Transverse colon (tissue), 4 donors: ENCODE measurements at regions not wholly inside any gene's neighbourhood (a gene's known extent, or its start where the extent isn't known, plus 50 kb on each side); places are given as distances from the start of the nearest gene placed in this dataset.

Experiments
- DNase-seq: peaks from one replicate; pipeline ENCODE4 v3.0.0-alpha.2; 2019
- H3K27ac ChIP-seq, 4 donors: fragments of 200-600 bp; sonication (generic); 2 replicates each; pipeline ENCODE4 v1.5.1; 2016 to 2018; ENCODE audit warnings: inconsistent platforms in 4 of 4
- H3K27me3 ChIP-seq: fragments of 200-600 bp; sonication (generic); 2 replicates; pipeline ENCODE4 v1.5.1; 2017; ENCODE audit warnings: inconsistent platforms
- H3K36me3 ChIP-seq, 4 donors: fragments of 200-600 bp; sonication (generic); 2 replicates each; pipeline ENCODE4 v1.5.1; 2017 to 2019; ENCODE audit warnings: inconsistent platforms in 4 of 4
- H3K4me1 ChIP-seq, 4 donors: fragments of 200-600 bp; sonication (generic); 2 replicates each; pipeline ENCODE4 v1.5.1; 2017 to 2020; ENCODE audit warnings: inconsistent platforms in 4 of 4
- H3K4me3 ChIP-seq, 4 donors: fragments of 200-600 bp; sonication (generic); 1 replicate in 1 of 4; 2 replicates in 3 of 4; pipeline versions ENCODE4 v1.5.1 to v1.6.1; 2017 to 2019; ENCODE audit warnings: inconsistent platforms in 4 of 4
- H3K9me3 ChIP-seq, 2 donors: fragments of 200-600 bp; sonication (generic); 2 replicates each; pipeline ENCODE4 v1.5.1; 2017 to 2019; ENCODE audit warnings: inconsistent platforms in 2 of 2
- EP300 ChIP-seq: sonication (generic); formaldehyde crosslinking; IDR thresholded peaks from one replicate; pipeline ENCODE4 v1.6.1; 2017; ENCODE audit warnings: antibody characterized with exemption, low read depth
- POLR2A ChIP-seq: fragments of 450-650 bp; IDR thresholded peaks from one replicate; pipeline ENCODE4 v1.6.1; 2016; ENCODE audit warnings: antibody characterized with exemption, mild to moderate bottlenecking, moderate library complexity
- POLR2AphosphoS5 ChIP-seq, 3 donors: sonication (generic); formaldehyde crosslinking; IDR thresholded peaks; one replicate each; pipeline ENCODE4 v1.6.1; 2016; ENCODE audit warnings: antibody characterized with exemption in 3 of 3
- WGBS, 2 donors: methylation state at CpG; one replicate each; pipeline ENCODE4 v1.1.5; 2018; ENCODE audit warnings: low coverage in 1 of 2; 5-methylcytosine and 5-hydroxymethylcytosine counted together
- in situ Hi-C, 4 donors: fragments of 200-750 bp; cut with MboI; loops; one replicate each; pipeline versions ENCODE4 v1.15.0 to v1.15.1; 2017; ENCODE audit warnings: low sequenced_read_pairs in 3 of 4, low pct_ligation_motif_present in 1 of 4, low pct_unique_long_range_greater_than_20kb in 1 of 4
- intact Hi-C: fragments of 100-400 bp; cut with DNase I; formaldehyde crosslinking; loops from one replicate; pipeline ENCODE4 v1.15.1; 2023; ENCODE audit warnings: low total_unique reads
- TF ChIP-seq, protein P1 (sequence below), 5 experiments: fragments of 200-600 bp in 3 of 5; fragments of 450-650 bp in 2 of 5; sonication (generic) in 3 of 5; IDR thresholded peaks; 1 replicate in 2 of 5; 2 replicates in 3 of 5; pipeline ENCODE4 v1.5.1; 2016 to 2017; ENCODE audit warnings: antibody characterized with exemption in 5 of 5, inconsistent platforms in 3 of 5, mild to moderate bottlenecking in 2 of 5, moderate library complexity in 1 of 5

DNA sequence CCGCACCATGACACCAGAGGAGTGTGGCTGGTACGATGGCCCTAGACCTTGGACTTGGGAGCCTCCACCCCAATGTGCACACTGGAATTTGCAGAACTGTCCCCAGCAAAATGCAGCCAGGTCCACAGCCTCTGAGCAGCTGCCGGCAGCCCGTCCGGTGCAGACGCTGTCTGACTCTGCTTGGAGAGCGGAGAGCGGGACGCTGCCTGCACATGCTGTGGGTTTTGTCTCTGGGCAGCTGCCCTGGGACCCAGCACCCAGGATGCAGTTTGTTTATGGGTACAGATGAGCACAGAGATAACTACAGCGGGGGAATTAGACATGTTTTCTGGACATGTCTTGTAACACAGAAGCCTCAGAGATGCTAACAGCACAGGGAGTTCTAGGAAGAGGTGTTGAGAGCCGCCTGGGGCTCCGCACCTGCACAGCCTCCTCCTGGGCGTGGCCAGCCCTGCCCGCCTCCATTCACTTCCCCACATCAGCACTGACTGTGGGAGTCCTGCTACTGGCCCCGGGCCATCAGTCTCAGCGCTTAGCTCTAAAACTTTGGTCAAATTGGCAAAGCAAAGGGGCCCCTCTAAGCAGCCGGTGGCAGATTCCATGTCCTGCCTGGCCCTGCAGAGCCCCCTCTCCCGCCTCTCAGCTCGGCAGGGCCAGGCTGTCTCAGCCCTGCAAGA lies 159.6 kb downstream of the IRX2 start:
- no peak overlapping the region for H3K4me3 ChIP-seq
- H3K9me3 ChIP-seq, result no peaks in the 10 kb centered on the region
- intact Hi-C loops (no loop called here), in situ Hi-C loops (no loop called here)
- H3K27ac ChIP-seq, result no peak overlapping the region
- H3K36me3 ChIP-seq, result no peaks in the 10 kb centered on the region
- TF ChIP-seq POLR2AphosphoS5 (IDR thresholded peaks at IDR 0.05) (no peak), EP300 (no peak), POLR2A (no peak)
- TF ChIP-seq, protein P1, sequence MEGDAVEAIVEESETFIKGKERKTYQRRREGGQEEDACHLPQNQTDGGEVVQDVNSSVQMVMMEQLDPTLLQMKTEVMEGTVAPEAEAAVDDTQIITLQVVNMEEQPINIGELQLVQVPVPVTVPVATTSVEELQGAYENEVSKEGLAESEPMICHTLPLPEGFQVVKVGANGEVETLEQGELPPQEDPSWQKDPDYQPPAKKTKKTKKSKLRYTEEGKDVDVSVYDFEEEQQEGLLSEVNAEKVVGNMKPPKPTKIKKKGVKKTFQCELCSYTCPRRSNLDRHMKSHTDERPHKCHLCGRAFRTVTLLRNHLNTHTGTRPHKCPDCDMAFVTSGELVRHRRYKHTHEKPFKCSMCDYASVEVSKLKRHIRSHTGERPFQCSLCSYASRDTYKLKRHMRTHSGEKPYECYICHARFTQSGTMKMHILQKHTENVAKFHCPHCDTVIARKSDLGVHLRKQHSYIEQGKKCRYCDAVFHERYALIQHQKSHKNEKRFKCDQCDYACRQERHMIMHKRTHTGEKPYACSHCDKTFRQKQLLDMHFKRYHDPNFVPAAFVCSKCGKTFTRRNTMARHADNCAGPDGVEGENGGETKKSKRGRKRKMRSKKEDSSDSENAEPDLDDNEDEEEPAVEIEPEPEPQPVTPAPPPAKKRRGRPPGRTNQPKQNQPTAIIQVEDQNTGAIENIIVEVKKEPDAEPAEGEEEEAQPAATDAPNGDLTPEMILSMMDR (IDR thresholded peaks at IDR 0.05), result no peak
- no peaks in the 10 kb centered on the region for H3K4me1 ChIP-seq
- no peak for DNase-seq
- no peaks in the 10 kb centered on the region for H3K27me3 ChIP-seq
- WGBS, 2 donors, result 74% methylated on average over 17 of the region's 19 CpGs; no CpG with 5 or more reads in 1 of the 2 donors

DNA sequence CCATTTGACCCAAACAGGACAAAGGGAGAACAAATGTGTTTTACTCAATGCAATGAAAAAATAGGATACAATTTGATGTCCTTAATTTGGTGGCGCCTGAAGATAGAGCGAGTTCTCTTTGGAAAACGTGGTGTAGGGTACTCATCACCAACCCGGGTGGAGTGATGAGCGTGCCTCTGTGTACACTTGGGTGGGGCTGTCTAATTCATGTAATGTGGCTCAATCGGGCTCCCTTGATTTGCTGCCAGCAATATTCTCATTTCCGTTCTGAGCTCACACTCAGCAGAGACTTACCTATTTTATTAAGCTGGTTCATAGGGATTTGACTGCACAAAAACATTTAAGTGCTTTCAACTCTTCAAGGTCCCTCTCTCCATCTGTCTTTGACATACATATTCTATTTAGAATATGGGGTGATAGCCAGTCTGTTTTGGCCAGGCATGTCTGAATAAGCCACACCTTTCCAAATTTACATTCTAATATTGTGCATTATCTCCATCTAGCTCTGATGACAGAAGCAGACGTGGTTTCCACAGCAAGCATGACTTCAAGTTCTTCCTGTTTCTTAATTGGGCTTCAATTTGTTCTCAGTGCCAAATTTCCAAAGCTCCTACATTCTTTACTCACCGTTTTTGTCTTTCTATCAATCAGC lies 162.5 kb downstream of the IRX2 start:
- in situ Hi-C loops, result no loop called here
- intact Hi-C loops, result no loop called here
- H3K4me1 ChIP-seq, result no peaks in the 10 kb centered on the region
- no peaks in the 10 kb centered on the region for H3K9me3 ChIP-seq
- no peak for DNase-seq
- no peaks in the 10 kb centered on the region for H3K27me3 ChIP-seq
- H3K27ac ChIP-seq, result no peak overlapping the region
- 60 to 71% methylated on average over 4 to 9 of the region's 9 CpGs for WGBS, 2 donors
- TF ChIP-seq EP300 (no peak), POLR2A (no peak)
- TF ChIP-seq, protein P1 (IDR thresholded peaks at IDR 0.05), result no peak
- no peak overlapping the region for H3K4me3 ChIP-seq
- H3K36me3 ChIP-seq, result no peaks in the 10 kb centered on the region

DNA sequence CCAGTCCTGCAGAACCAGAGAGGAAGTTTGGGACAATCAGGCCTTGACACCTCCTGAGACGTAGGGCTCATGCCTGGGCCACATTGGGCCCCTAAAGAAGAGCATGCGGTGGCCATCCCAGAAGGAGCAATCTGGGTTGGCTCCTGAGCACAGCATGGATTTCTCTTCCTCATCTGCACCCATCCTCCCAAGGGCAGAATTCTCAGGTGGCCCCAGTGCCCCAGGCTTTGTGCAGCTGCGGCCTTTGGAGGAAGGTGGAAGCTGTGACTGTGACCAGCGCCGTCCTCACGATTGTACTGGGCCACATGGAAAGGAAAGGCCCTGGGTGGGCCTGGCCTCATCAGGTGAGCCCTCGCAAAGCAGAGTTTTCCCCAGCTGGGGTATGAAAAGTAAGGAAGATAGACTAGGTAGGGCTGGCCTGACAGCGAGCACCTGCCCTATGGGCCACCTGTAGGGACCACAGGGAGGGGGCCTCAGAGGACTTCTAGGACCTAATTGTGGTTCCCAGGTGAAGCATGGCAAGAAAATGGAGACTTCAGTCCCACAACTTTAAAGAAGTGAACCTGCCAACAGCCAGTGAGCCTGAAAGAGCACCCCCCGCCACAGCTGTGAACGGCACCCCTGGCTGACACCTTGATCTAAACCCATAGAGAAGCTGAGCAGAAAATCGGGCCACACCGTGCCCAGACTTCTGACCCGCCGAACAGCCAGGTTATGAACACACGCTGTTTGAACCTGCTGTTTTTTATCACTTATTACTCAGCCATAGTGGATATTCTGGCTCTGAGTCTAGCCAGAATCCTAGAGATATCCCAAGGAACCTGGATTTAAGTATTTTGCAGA lies 164.1 kb downstream of the IRX2 start:
- DNase-seq, result no peak
- WGBS, 2 donors, result 88% methylated on average over 15 of the region's 15 CpGs; no CpG with 5 or more reads in 1 of the 2 donors
- Histone ChIP-seq H3K36me3 (no peaks in the 10 kb centered on the region), H3K4me1 (no peaks in the 10 kb centered on the region), H3K27me3 (no peaks in the 10 kb centered on the region), H3K9me3 (no peaks in the 10 kb centered on the region), H3K4me3 (no peak overlapping the region), H3K27ac (no peak overlapping the region)
- in situ Hi-C loops, result no loop called here
- TF ChIP-seq EP300 (no peak), POLR2A (no peak), POLR2AphosphoS5 (IDR thresholded peaks at IDR 0.05) (no peak)
- TF ChIP-seq, protein P1 (IDR thresholded peaks at IDR 0.05), result no peak
- intact Hi-C loops, result no loop called here

DNA sequence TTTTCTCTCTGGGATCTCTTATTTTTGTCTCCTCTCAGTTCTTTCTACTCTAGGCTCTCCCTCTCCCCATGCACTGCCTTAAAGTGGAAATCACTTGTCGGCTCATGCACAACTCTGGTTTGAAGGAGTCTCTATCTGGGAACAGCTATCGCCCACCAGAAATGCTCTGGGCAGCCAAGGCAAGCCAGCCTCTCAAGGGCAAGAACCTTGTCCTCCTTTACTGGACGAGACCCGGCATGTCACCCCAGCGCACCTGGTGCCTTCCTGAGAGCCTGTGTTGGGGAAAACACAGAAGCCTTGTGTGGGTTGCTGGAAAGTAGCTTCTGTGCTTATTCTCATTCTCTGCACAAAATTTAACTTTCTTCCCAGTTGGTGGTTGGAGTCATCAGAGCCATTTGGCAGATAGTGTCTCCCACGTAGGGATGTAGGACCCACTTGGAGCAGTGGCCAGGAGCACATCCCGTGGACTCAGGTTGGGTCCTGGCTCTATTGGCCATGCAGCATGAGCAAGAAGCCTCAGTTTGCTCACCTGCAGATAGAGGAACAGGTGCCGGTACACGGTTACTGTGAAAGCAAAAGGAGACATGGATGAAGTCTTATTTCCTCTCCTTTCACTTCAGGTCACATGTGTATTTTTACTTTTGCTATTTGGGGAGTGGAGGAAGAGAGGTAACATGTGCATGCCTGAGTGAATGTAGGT lies 165.3 kb downstream of the IRX2 start:
- TF ChIP-seq POLR2A (no peak), EP300 (no peak), POLR2AphosphoS5 (IDR thresholded peaks at IDR 0.05) (no peak)
- TF ChIP-seq, protein P1 (IDR thresholded peaks at IDR 0.05), result no peak
- WGBS, 2 donors, result 88% methylated on average over 3 to 9 of the region's 9 CpGs

More for the DNA sequence above, 165.3 kb downstream of the IRX2 start:
- intact Hi-C loops, result no loop called here
- Histone ChIP-seq H3K27ac (no peak overlapping the region), H3K4me1 (no peaks in the 10 kb centered on the region), H3K9me3 (no peaks in the 10 kb centered on the region), H3K36me3 (no peaks in the 10 kb centered on the region), H3K27me3 (no peaks in the 10 kb centered on the region), H3K4me3 (no peak overlapping the region)
- in situ Hi-C loops, result no loop called here
- DNase-seq, result no peak
